ENCODE measurements at regions not wholly inside any gene's neighbourhood (a gene's known extent, or its start where the extent isn't known, plus 50 kb on each side); places are given as distances from the start of the nearest gene placed in this dataset.
A peak's percentile ranks its signal among the peaks of the same experiment; 100 is the strongest.

DNA sequence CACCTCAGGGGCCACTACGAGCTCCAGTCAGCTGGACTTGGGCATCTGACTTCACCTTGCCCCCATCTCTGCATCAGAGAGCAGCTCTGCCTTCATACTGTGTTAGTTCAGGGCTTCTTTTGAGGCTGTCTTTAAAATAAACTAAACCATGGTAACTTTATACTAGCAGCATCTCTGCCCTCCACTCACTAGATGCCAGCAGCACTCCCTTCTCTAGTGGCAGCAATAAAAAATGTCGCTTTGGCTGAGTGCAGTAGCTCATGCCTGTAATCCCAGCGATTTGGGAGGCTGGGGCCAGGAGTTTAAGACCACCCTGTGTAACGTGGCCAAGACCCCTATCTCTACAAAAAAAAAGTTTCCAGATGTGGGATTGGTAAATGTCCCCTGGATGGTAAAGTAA, 584.4 kb downstream of the INHBA start:
- no peaks in the 10 kb centered on the region for H3K9me3 ChIP-seq
- H3K27me3 ChIP-seq = no peaks in the 10 kb centered on the region
- H3K4me3 ChIP-seq = no peak overlapping the region
- H3K36me3 ChIP-seq = no peaks in the 10 kb centered on the region
- DNase-seq = no peak

GRCh38 chr7:41117431-41117830, 585.5 kb downstream of the INHBA start:
- H3K9me3 ChIP-seq = no peaks in the 10 kb centered on the region
- no peaks in the 10 kb centered on the region for H3K27me3 ChIP-seq
- no peaks in the 10 kb centered on the region for H3K36me3 ChIP-seq
- DNase-seq = no peak
- no peak overlapping the region for H3K4me3 ChIP-seq

DNA sequence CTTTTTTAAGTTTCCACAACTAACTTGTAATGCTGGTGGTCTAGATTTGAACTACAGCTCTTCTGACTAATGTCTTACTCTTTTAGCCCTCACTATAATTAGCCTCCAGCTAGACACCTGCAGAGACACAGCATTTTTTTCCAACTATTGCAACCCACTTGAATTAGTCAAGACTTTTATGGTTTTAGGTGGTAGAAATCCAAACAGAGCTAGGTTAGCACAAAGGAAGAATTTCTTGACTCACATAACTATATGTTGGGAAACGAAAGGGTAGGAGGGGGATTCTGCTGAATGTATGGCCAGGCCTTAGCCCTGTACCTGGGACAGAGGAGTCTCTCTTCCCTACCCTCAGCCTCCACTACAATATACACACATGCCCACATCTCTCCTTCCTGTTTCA, 586.1 kb downstream of the INHBA start:
- Histone ChIP-seq H3K36me3 (no peaks in the 10 kb centered on the region), H3K27me3 (no peaks in the 10 kb centered on the region), H3K9me3 (no peaks in the 10 kb centered on the region), H3K4me3 (no peak overlapping the region)
- no peak for DNase-seq

GRCh38 chr7:41116337-41116736, 586.6 kb downstream of the INHBA start:
- no peaks in the 10 kb centered on the region for H3K36me3 ChIP-seq
- no peaks in the 10 kb centered on the region for H3K9me3 ChIP-seq
- no peak for DNase-seq

GRCh38 chr7:41114691-41115090, 588.2 kb downstream of the INHBA start:
- Histone ChIP-seq H3K9me3 (no peaks in the 10 kb centered on the region), H3K4me3 (no peak overlapping the region), H3K27me3 (no peaks in the 10 kb centered on the region), H3K36me3 (no peaks in the 10 kb centered on the region)
- DNase-seq = no peak

More at GRCh38 chr7:41116337-41116736, 586.6 kb downstream of the INHBA start:
- H3K4me3 ChIP-seq = no peak overlapping the region
- H3K27me3 ChIP-seq = no peaks in the 10 kb centered on the region

DNA sequence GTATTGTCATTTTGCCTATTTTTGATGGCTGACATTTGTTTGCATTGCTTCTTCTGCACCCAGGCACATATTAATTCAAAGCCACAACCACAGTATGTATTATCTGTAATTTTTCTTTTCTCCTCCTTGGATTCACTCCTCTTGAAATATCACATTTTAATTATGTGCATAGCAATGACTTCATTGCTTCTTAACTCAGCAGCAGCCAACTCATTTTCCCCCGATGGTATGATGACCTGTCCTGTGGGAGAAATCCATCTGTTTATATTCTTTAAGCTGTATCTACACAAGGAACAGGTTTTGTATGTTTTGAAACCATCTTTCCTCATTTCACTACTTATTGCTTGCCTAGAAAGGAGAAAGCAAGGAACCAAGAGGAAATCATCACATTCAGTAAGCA, 588.8 kb downstream of the INHBA start:
- Histone ChIP-seq H3K4me3 (no peak overlapping the region), H3K36me3 (no peaks in the 10 kb centered on the region), H3K27me3 (no peaks in the 10 kb centered on the region), H3K9me3 (no peaks in the 10 kb centered on the region)
- DNase-seq = no peak

- Histone ChIP-seq H3K27me3 (no peaks in the 10 kb centered on the region), H3K9me3 (no peaks in the 10 kb centered on the region), H3K4me3 (no peak overlapping the region), H3K36me3 (no peaks in the 10 kb centered on the region)
- no peak for DNase-seq
These were observed 589.2 kb downstream of the INHBA start for GRCh38 chr7:41113719-41114118.

DNA sequence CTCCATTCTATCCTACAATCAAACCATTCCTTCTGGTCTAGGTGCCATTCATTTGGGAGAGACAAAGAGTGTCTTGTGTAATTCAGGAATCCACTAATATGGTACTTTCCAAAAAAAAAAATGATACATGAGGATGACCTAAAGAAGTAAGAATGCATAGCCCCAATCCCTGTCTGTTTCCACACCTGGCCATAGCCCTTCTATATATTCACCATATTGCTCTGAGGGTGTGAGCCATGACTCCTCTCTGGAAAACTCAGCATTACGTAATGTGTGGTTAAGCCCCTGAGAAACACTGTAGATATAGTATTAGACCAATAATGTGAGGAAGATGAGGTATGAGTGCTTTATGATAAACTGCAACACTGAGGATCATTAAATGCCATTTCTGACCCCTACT, 592.7 kb downstream of the INHBA start:
- Histone ChIP-seq H3K27me3 (no peaks in the 10 kb centered on the region), H3K9me3 (no peaks in the 10 kb centered on the region), H3K4me3 (no peak overlapping the region), H3K36me3 (no peaks in the 10 kb centered on the region)
- no peak for DNase-seq

GRCh38 chr7:41108821-41109220, 594.1 kb downstream of the INHBA start:
- DNase-seq = no peak
- no peaks in the 10 kb centered on the region for H3K27me3 ChIP-seq
- H3K4me3 ChIP-seq = no peak overlapping the region
- H3K36me3 ChIP-seq = no peaks in the 10 kb centered on the region
- H3K9me3 ChIP-seq = no peaks in the 10 kb centered on the region

DNA sequence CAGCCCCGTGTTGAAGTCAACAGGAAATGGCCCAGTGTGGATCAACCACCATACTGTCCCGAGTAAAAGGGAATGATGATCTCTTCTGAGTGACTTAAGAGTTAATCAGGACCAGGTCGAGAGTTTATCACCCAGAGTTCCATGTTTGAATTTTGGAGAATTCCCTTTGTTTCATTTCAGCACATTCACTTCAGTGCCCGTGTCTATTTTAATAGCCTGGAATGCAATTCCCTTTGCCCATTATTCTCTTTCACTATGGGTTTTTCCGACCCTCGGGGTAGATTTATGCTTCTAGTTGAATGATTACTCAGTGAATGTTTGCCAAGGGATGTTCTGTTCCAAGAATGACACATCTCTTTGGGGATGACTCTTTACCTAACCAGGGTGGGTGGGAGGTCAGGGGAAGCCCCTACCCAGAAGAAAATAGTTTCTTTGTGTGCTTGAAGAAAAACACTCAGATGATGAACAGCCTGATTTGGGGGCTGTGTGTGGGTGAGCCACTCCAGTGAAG, 594.9 kb downstream of the INHBA start:
- no peak for DNase-seq
- H3K36me3 ChIP-seq = no peaks in the 10 kb centered on the region
- no peaks in the 10 kb centered on the region for H3K27me3 ChIP-seq
- H3K4me3 ChIP-seq = no peak overlapping the region
- H3K9me3 ChIP-seq = no peaks in the 10 kb centered on the region

GRCh38 chr7:41107330-41107937, 595.5 kb downstream of the INHBA start:
- no peaks in the 10 kb centered on the region for H3K27me3 ChIP-seq
- H3K4me3 ChIP-seq = no peak overlapping the region
- peak; percentile 70 for DNase-seq
- H3K9me3 ChIP-seq = no peaks in the 10 kb centered on the region
- no peaks in the 10 kb centered on the region for H3K36me3 ChIP-seq

GRCh38 chr7:41104631-41105030, 598.3 kb downstream of the INHBA start:
- Histone ChIP-seq H3K9me3 (no peaks in the 10 kb centered on the region; the same call in 1 of the 2 replicates), H3K36me3 (no peaks in the 10 kb centered on the region), H3K4me3 (no peak overlapping the region), H3K27me3 (no peaks in the 10 kb centered on the region)
- DNase-seq = no peak

GRCh38 chr7:41103331-41103730, 599.6 kb downstream of the INHBA start:
- DNase-seq = no peak
- Histone ChIP-seq H3K9me3 (no peaks in the 10 kb centered on the region; the same call in 1 of the 2 replicates), H3K36me3 (no peaks in the 10 kb centered on the region), H3K27me3 (no peaks in the 10 kb centered on the region), H3K4me3 (no peak overlapping the region)

- no peaks in the 10 kb centered on the region for H3K27me3 ChIP-seq
- H3K4me3 ChIP-seq = no peak overlapping the region
- no peaks in the 10 kb centered on the region for H3K36me3 ChIP-seq
- no peaks in the 10 kb centered on the region; the same call in 1 of the 2 replicates for H3K9me3 ChIP-seq
- DNase-seq = no peak
These were observed 604.0 kb downstream of the INHBA start for GRCh38 chr7:41098846-41099245.

GRCh38 chr7:41098402-41098801, 604.5 kb downstream of the INHBA start:
- Histone ChIP-seq H3K27me3 (no peaks in the 10 kb centered on the region), H3K36me3 (no peaks in the 10 kb centered on the region), H3K4me3 (no peak overlapping the region), H3K9me3 (no peaks in the 10 kb centered on the region; the same call in 1 of the 2 replicates)
- no peak for DNase-seq

DNA sequence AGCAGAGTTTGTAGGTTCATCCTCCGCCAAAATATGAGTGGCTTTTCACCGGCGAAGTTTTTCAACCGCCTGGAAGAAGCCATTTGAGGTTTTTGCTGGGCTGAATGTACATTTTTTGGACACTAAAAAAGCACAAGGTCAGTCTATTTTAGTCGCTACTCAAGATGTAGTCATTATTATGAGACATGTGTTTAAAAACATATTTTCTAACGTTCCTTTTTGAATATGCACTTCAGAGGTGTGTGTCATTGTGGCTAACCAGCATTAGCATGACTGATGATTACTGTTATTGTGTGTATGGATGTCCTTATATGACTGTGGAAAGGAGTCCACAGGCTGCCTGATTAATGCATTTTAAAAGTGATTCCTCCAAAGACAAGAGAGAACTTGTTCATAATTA, 605.4 kb downstream of the INHBA start:
- no peak for DNase-seq
- Histone ChIP-seq H3K36me3 (no peaks in the 10 kb centered on the region), H3K4me3 (no peak overlapping the region), H3K27me3 (no peaks in the 10 kb centered on the region), H3K9me3 (no peaks in the 10 kb centered on the region; the same call in 1 of the 2 replicates)

DNA sequence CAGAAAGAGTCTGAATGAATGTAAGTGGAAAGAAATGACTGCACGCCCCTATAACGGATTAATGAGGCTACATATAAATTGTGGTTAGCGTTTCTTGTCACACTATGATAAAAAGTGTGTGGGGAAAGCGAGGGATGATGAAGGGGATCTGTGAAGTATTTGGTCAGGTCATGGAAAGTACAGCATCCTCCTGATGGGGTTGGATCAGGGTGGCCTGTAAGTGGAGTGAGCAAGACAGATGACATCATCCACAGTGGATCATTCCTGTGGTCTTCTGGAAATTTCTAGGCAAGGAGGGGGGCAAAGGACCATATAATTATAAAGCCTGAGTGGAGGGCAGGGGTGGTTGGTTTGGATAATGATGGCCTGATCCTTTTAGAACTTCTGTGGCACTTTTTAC, 606.0 kb downstream of the INHBA start:
- Histone ChIP-seq H3K36me3 (no peaks in the 10 kb centered on the region), H3K4me3 (no peak overlapping the region)
- no peak for DNase-seq

DNA sequence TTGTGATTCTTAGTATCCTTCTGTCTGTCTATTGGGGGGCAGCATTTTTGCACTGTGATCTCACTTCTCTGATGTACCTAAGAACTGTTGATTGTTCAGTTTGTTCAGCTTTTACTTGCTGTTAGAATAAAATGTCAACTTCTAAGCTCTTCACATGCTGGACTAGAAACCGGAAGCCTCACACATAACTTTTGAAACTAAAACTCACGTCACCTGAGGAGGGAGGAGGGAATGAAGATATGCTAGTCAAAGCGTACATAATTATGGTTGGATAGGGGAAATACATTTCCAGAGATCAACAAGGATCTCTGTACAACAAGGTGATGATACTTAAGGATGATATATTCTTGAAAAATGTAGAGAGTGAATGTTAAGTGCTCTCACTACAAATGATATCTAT, 609.7 kb downstream of the INHBA start:
- no peak for DNase-seq
- no peaks in the 10 kb centered on the region for H3K36me3 ChIP-seq
- no peak overlapping the region for H3K4me3 ChIP-seq
- no peaks in the 10 kb centered on the region for H3K27me3 ChIP-seq
- no peaks in the 10 kb centered on the region for H3K9me3 ChIP-seq

More for the DNA sequence above, 606.0 kb downstream of the INHBA start:
- H3K9me3 ChIP-seq = no peaks in the 10 kb centered on the region; the same call in 1 of the 2 replicates
- no peaks in the 10 kb centered on the region for H3K27me3 ChIP-seq
